ENCODE measurements at regions not wholly inside any gene's neighbourhood (a gene's known extent, or its start where the extent isn't known, plus 50 kb on each side); places are given as distances from the start of the nearest gene placed in this dataset.

GRCh38 chr2:8058652-8059051 is 623.2 kb upstream of the ID2 start:
- DNase-seq (ENCODE audit: low read depth in 2 of 2, low spot score in 1 of 2): no peak

DNA sequence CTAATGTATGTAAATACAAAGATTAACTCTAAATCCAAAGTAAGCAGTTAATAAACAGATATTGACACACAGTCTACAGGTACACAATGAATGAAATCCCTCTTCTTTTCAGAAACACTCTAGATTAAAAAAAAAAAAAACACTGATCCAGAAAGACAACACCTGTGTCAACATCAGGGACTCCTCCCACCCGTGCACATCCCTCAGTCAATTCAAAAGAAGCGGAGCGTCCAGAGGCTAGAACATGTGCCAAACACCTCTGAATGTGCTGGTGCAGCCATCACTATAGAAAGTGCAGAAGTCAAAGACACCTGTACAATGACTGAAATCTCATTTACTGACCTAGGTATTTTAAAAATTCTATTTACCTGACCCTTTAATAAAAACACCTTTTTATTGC is 622.6 kb upstream of the ID2 start:
- no peak for DNase-seq (ENCODE audit: low read depth in 2 of 2, low spot score in 1 of 2)

GRCh38 chr2:8059794-8060193 is 622.1 kb upstream of the ID2 start:
- DNase-seq (ENCODE audit: low read depth in 2 of 2, low spot score in 1 of 2): no peak

GRCh38 chr2:8061219-8061618 is 620.6 kb upstream of the ID2 start:
- no peak for DNase-seq (ENCODE audit: low read depth in 2 of 2, low spot score in 1 of 2)

DNA sequence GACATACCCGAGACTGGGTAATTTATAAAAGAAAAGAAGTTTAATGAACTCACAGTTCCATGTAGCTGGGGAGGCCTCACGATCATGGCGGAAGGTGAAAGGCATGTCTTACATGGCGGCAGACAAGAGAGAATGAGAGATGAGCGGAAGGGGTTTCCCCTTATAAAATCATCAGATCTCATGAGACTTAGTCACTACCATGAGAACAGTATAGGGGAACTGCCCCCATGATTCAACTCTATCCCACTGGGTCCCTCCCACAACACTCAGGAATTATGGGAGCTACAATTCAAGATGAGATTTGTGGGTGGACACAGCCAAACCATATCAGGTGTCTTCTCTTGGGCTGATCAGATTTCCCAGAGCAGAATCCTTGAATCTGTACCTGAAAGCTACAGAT is 617.3 kb upstream of the ID2 start:
- no peak for DNase-seq (ENCODE audit: low read depth in 2 of 2, low spot score in 1 of 2)

DNA sequence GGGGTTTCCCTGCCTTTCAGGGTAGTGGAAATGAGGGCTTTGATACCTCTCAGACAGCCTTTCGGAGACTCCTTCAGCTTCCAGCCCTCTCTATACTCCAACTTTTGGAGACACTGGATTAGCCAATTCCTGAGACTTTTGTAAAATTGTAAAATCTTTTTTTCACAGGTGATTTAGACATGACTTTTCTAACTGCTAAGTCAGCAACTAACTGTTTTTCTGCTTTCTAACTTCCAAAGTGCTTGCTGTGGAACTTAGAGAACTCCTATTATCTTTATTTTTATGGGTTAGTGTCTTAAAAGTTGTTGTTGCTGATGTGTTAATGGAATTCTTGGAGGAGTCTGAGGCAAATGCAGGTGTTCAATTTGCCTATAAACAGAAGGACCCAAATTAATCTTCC is 616.7 kb upstream of the ID2 start:
- DNase-seq (ENCODE audit: low read depth in 2 of 2, low spot score in 1 of 2): no peak

DNA sequence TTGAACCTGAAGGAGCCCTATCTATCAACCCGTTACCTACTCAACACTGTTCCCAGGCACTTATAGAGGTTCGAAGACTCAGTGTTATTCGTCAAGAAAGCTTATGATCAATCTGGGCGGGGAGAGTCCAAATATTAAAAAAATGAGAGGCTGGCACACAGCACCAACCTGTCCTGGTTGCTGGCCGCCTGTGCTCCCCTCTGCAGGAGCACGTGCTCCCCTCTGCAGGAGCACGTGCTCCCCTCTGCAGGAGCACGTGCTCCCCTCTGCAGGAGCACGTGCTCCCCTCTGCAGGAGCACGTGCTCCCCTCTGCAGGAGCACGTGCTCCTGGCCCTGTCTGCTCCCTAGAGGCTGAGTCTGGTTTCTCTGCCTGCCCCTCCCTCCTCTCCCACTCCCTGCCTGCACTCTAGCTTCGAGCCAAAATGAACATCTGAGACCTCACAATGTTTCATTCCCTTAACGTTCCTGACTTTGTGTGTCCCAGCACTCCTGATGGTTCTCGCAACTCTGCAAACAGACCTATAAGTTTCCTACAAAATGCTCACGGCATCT is 614.0 kb upstream of the ID2 start:
- DNase-seq (ENCODE audit: low read depth in 2 of 2, low spot score in 1 of 2): no peak

DNA sequence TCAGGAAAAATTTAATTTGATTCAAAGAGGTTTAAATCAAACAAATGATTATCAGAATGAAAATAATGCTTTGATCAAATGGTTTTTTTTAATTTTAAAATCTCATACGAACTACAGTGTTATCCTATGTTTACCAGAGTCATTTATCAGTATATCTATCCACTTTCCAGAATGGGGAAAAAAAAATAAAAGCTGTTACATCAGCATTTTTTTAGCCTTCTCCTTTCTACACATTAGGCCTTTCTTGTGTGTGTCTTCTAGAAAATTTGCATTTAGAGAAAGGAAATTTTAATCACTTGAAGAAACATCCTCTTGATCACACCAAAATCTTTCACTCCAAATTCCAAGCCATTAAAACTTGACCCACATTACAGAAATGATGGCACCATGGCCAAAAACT is 608.9 kb upstream of the ID2 start:
- DNase-seq (ENCODE audit: low read depth in 2 of 2, low spot score in 1 of 2): no peak

DNA sequence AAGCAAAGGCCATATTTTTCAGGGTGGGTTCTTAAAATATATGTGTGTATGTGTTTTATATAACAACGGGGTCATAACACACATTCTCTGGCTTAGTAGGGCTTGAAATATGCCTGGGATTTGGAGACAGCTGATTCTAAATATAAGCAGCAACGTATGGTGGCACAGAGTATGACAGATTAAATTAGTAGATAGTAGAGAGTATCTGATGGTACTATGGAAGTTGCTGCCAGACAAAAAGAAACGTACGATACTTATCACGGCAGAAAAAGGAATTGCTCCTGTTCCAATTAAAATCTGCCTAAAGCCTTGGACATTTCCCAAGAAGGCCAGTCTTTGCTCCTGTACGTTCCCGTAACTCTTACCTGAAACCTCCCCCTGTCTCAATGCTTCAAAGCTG is 607.9 kb upstream of the ID2 start:
- DNase-seq (ENCODE audit: low read depth in 2 of 2, low spot score in 1 of 2): no peak

DNA sequence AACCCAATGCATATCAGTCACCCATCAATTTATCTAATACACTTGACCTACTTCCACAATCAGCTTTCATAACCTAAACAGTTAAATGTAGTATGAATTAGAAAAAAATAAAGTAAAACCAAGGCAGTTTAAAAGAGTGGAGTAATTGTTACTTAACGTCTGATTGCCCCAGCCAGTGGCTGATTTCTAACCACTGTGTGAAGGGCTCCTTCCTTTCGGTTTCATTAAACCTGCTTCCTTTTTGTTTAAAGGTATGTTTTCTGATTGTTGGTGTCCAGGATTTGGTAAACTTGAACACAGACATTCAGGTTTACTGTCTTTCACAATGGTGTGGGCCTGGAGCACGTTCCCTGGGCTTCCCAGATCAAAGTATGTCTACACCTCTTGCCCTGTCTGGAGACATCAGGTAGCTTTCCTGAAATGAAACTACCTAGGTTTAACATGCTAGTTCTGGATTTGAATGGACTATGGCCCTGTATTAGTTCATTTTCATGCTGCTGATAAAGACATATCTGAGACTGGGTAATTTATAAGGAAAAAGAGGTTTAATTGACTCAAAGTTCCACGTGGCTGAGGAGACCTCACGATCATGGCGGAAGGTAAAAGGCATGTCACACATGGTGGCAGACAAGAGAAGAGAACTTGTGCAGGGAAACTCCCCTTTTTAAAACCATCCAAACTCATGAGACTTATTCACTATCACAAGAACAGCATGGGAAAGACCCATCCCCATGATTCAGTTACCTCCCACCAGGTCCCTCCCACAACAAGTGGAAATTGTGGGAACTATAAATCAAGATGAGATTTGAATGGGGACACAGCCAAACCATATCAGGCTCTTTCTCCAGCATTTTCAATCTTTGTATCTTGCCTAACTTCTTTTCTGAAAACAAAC is 605.2 kb upstream of the ID2 start:
- DNase-seq (ENCODE audit: low read depth in 2 of 2, low spot score in 1 of 2): no peak

DNA sequence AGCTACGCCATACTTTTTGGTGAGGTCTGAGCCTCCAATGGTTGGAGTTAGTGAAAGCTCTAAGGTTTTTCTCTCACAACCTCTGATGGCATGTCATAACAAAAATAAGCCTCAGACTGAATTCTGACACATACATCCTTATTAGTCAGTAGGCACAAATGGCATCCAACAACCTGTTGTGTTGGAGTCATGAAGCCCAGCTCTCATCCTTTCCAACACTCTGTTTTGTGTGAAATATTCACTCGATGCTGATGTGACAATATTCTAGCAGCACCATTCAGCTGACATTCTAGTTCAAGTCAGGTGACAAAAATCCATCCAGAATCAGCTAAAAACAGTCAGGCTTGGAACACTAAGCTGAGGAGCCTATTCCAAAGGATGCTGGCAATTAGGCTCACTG is 603.2 kb upstream of the ID2 start:
- DNase-seq (ENCODE audit: low read depth in 2 of 2, low spot score in 1 of 2): no peak

GRCh38 chr2:8080063-8080462 is 601.8 kb upstream of the ID2 start:
- no peak for DNase-seq (ENCODE audit: low read depth in 2 of 2, low spot score in 1 of 2)

DNA sequence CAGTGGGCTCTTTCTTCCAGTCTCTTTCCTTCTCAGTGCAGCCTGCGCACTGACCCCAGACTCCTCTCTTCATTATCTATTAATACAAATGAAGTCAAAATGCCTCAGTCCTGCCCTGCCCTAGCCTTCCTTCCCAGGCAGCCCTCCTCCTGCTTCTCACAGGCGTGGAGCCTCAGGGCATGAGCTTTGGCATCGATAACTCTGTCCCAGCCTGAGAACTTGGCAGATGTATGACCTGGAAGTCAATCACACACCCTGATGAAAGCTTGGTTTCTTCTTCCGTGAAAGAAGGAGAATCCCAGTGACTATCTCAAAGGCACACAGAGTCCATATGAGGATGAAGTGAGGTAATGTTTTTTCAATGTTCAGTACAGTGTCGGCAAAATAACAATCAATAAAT is 600.7 kb upstream of the ID2 start:
- DNase-seq (ENCODE audit: low read depth in 2 of 2, low spot score in 1 of 2): no peak

DNA sequence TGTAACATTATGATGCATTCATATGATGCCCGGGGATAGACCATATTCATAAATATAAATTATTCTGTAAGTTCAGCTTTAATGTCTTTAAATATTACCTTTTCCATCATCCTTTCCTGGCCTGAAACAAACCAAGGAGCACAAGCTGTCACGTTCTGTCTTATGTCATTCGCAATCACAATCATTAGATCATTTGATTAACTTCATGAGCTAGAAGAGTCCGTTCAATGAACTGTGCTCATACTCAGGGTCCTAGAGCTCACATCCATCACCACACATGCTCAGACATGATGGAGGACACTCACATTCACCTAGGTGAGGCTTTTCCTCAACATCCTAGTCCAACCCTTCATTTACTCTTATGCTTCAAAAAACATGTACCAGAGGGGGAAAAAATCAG is 599.0 kb upstream of the ID2 start:
- no peak for DNase-seq (ENCODE audit: low read depth in 2 of 2, low spot score in 1 of 2)

- DNase-seq (ENCODE audit: low read depth in 2 of 2, low spot score in 1 of 2): no peak
Measured at GRCh38 chr2:8086357-8086756, 595.5 kb upstream of the ID2 start.

GRCh38 chr2:8086796-8087479 is 594.9 kb upstream of the ID2 start:
- DNase-seq (ENCODE audit: low read depth in 2 of 2, low spot score in 1 of 2): no peak

DNA sequence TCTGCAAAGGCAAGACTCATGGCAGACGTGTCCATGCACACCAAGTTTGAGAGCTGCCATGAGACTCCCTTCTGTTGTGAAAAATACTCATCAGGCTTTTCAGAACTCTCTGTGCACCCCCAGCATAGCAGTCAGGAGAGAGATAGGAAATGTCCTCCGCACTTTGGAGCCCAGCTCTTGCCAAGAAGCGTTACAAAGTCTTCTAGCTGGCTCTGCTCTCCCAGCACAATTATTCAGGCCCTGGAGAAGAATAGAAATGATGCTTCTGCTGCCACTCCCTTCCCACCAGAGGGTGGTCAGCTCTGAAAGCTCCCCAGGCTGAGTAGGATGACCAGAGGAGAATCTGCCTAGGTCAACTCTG is 594.4 kb upstream of the ID2 start:
- no peak for DNase-seq (ENCODE audit: low read depth in 2 of 2, low spot score in 1 of 2)

DNA sequence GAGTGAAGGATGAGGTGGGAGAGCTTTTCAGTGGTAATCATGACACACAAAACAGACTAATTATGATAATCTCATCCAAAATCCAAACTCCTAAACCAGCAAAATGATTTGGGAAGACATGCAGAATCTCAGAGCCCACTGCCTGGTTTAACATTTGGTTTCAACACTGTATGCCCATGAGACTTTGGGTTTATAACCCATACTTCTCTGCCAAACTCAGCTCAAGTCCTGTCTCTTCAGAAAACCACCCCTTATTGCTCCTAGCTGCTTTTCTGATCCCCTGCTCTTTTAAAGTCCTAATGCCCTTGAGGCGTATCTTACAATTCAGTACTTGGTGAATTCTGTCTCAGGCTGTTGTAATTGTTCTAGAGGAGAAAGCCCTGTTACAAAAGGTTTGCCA is 593.0 kb upstream of the ID2 start:
- no peak for DNase-seq (ENCODE audit: low read depth in 2 of 2, low spot score in 1 of 2)

- no peak for DNase-seq (ENCODE audit: low read depth in 2 of 2, low spot score in 1 of 2)
Measured at GRCh38 chr2:8089596-8089995, 592.3 kb upstream of the ID2 start.

- DNase-seq (ENCODE audit: low read depth in 2 of 2, low spot score in 1 of 2): no peak
Measured at GRCh38 chr2:8090748-8091700, 590.8 kb upstream of the ID2 start.

GRCh38 chr2:8094526-8094925 is 587.3 kb upstream of the ID2 start:
- no peak for DNase-seq (ENCODE audit: low read depth in 2 of 2, low spot score in 1 of 2)

Measured in stimulated activated CD8-positive, alpha-beta memory T cell treated with anti-CD3 and anti-CD28 coated beads, Interleukin-4, amount 100 ng/mL, for 4 hours (primary cell).